Smooth muscle cell (in vitro differentiated cells): ENCODE measurements at regions not wholly inside any gene's neighbourhood (a gene's known extent, or its start where the extent isn't known, plus 50 kb on each side); places are given as distances from the start of the nearest gene placed in this dataset.

Experiments used
- DNase-seq: peaks from one replicate; lab custom pipeline; 2025; ENCODE audit not compliant: unreplicated experiment; lab: John Stamatoyannopoulos, UW
- H2AFZ ChIP-seq: fragments of 200-600 bp; sonication (generic); 2 replicates; pipeline ENCODE4 v1.6.0; 2016; ENCODE audit warnings: antibody characterized with exemption, low read depth, mild to moderate bottlenecking
- H3F3A ChIP-seq: fragments of 200-600 bp; sonication (generic); 2 replicates; pipeline ENCODE4 v1.6.0; 2017; ENCODE audit warnings: antibody characterized with exemption, low read depth
- H3K27ac ChIP-seq: fragments of 200-600 bp; sonication (generic); 2 replicates; pipeline ENCODE4 v1.5.1; 2016; ENCODE audit warnings: low read depth, mild to moderate bottlenecking
- H3K27me3 ChIP-seq: fragments of 200-600 bp; sonication (generic); 2 replicates; pipeline ENCODE4 v1.6.1; 2016; ENCODE audit warnings: low read depth, mild to moderate bottlenecking
- H3K36me3 ChIP-seq: fragments of 200-600 bp; sonication (generic); 2 replicates; pipeline ENCODE4 v1.5.1; 2016; ENCODE audit warnings: low read depth
- H3K4me1 ChIP-seq: fragments of 200-600 bp; sonication (generic); 2 replicates; pipeline ENCODE4 v1.5.1; 2016; ENCODE audit warnings: low read depth
- H3K4me2 ChIP-seq: fragments of 200-600 bp; sonication (generic); 2 replicates; pipeline ENCODE4 v1.6.0; 2016; ENCODE audit warnings: mild to moderate bottlenecking
- H3K4me3 ChIP-seq: fragments of 200-600 bp; sonication (generic); 2 replicates; pipeline ENCODE4 v1.5.1; 2016; ENCODE audit warnings: mild to moderate bottlenecking
- H3K79me2 ChIP-seq: fragments of 200-600 bp; sonication (generic); 2 replicates; pipeline ENCODE4 v1.6.0; 2016; ENCODE audit warnings: low read depth, mild to moderate bottlenecking
- H3K9ac ChIP-seq: fragments of 200-600 bp; sonication (generic); 2 replicates; pipeline ENCODE4 v1.6.0; 2016; ENCODE audit warnings: low read depth
- H3K9me3 ChIP-seq: fragments of 200-600 bp; sonication (generic); replicated peaks from 2 replicates; pipeline ENCODE4 v1.5.1; 2016; ENCODE audit warnings: low read depth
- H4K20me1 ChIP-seq: fragments of 200-600 bp; sonication (generic); 2 replicates; pipeline ENCODE4 v1.6.0; 2016; ENCODE audit warnings: low read depth
- whole genome bisulfite sequencing: methylation state at CpG from one replicate; pipeline ENCODE4 v1.1.7; 2016; ENCODE audit warnings: low lambda C conversion rate; 5-methylcytosine and 5-hydroxymethylcytosine counted together
- TF ChIP-seq, protein P1 (sequence below): fragments of 200-600 bp; sonication (generic); IDR thresholded peaks from 2 replicates; pipeline ENCODE4 v1.5.1; 2017; ENCODE audit warnings: borderline replicate concordance, mild to moderate bottlenecking, antibody characterized with exemption; ENCODE audit not compliant: insufficient read depth, poor library complexity, severe bottlenecking

DNA sequence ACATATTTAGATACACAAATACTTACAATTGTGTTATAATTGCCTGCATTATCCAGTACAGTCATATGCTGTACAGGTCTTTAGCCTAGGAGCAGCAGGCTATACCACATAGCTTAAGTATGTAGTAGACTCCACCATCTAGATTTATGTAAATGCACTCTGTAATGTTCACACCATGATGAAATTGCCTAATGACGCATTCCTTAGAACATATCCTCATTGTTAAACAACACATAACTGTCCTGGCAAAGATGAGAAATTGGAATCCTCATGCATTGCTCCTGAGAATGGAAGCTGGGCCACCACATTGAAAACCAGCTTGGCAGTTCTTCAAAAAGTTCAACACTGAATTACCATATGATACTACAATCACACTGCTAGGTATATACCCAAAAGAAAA lies 1002.8 kb upstream of the CELF2 start:
- Histone ChIP-seq H3K27me3 (no peaks in the 10 kb centered on the region), H3K4me2 (no peak overlapping the region), H3K27ac (no peak overlapping the region), H3K4me3 (no peak overlapping the region), H2AFZ (no peak overlapping the region), H3K9ac (no peak overlapping the region), H3F3A (no peaks in the 10 kb centered on the region), H3K9me3 (no peaks in the 10 kb centered on the region), H4K20me1 (no peaks in the 10 kb centered on the region), H3K36me3 (no peaks in the 10 kb centered on the region), H3K79me2 (no peaks in the 10 kb centered on the region), H3K4me1 (no peaks in the 10 kb centered on the region)
- TF ChIP-seq, protein P1, sequence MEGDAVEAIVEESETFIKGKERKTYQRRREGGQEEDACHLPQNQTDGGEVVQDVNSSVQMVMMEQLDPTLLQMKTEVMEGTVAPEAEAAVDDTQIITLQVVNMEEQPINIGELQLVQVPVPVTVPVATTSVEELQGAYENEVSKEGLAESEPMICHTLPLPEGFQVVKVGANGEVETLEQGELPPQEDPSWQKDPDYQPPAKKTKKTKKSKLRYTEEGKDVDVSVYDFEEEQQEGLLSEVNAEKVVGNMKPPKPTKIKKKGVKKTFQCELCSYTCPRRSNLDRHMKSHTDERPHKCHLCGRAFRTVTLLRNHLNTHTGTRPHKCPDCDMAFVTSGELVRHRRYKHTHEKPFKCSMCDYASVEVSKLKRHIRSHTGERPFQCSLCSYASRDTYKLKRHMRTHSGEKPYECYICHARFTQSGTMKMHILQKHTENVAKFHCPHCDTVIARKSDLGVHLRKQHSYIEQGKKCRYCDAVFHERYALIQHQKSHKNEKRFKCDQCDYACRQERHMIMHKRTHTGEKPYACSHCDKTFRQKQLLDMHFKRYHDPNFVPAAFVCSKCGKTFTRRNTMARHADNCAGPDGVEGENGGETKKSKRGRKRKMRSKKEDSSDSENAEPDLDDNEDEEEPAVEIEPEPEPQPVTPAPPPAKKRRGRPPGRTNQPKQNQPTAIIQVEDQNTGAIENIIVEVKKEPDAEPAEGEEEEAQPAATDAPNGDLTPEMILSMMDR, result no peak
- no peak for DNase-seq
- 87% methylated on average over 1 of the region's 1 CpG for WGBS

DNA sequence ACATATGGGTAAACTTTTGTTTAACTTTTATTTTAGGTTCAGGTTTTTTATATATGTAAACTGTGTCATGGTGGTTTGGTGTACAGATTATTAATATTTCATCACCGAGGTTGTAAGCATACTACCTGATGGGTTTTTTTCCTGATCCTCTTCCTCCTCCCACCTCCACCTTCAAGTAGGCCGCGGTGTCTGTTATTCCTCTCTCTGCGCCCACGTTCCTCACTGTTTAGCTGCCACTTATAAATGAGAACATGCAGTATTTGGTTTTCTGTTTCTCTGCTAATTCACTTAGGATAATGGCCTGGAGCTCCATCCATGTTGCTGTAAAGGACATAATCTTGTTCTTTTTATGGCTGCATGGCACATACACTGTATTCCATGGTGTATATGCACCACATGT lies 1000.0 kb upstream of the CELF2 start:
- H3K27ac ChIP-seq, result no peak overlapping the region

DNA sequence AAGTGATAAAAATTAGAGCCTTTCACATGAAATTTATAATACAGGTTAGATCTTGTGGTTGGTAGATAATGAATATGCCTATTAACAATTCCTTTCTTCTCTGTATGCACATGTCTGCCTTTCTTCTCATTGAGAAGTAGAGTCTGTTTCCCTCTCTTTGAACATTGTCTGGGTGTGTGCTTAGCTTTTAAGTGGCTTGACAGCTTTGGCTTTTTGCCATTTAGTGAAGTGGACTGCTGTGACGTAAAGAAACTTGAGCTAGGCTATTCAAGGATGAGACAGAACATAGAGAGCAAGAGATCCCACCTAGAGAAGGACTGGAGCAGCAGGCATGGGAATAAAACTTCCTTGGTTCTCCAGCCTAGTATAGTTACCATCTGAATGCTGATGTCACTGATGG lies 996.7 kb upstream of the CELF2 start:
- H3K9me3 ChIP-seq, result no peaks in the 10 kb centered on the region
- no peak overlapping the region for H3K27ac ChIP-seq
- H3K4me2 ChIP-seq, result no peak overlapping the region
- no peak overlapping the region for H2AFZ ChIP-seq
- no peak overlapping the region for H3K4me3 ChIP-seq
- DNase-seq, result no peak
- no peaks in the 10 kb centered on the region for H3K27me3 ChIP-seq
- no peaks in the 10 kb centered on the region for H4K20me1 ChIP-seq
- no peak overlapping the region for H3K9ac ChIP-seq
- TF ChIP-seq, protein P1, result no peak
- no peaks in the 10 kb centered on the region for H3K79me2 ChIP-seq
- WGBS, result 80% methylated on average over 1 of the region's 1 CpG
- H3F3A ChIP-seq, result no peaks in the 10 kb centered on the region
- H3K4me1 ChIP-seq, result no peaks in the 10 kb centered on the region
- no peaks in the 10 kb centered on the region for H3K36me3 ChIP-seq

More for the DNA sequence above, 1000.0 kb upstream of the CELF2 start:
- WGBS, result 89% methylated on average over 5 of the region's 5 CpGs
- no peaks in the 10 kb centered on the region for H3K79me2 ChIP-seq
- no peaks in the 10 kb centered on the region for H3K4me1 ChIP-seq
- H3F3A ChIP-seq, result no peaks in the 10 kb centered on the region
- H3K27me3 ChIP-seq, result no peaks in the 10 kb centered on the region
- H3K9me3 ChIP-seq, result no peaks in the 10 kb centered on the region
- no peak overlapping the region for H2AFZ ChIP-seq
- no peak for DNase-seq
- H3K4me3 ChIP-seq, result no peak overlapping the region
- no peaks in the 10 kb centered on the region for H3K36me3 ChIP-seq
- no peak overlapping the region for H3K9ac ChIP-seq
- TF ChIP-seq, protein P1, result no peak
- no peaks in the 10 kb centered on the region for H4K20me1 ChIP-seq
- H3K4me2 ChIP-seq, result no peak overlapping the region

DNA sequence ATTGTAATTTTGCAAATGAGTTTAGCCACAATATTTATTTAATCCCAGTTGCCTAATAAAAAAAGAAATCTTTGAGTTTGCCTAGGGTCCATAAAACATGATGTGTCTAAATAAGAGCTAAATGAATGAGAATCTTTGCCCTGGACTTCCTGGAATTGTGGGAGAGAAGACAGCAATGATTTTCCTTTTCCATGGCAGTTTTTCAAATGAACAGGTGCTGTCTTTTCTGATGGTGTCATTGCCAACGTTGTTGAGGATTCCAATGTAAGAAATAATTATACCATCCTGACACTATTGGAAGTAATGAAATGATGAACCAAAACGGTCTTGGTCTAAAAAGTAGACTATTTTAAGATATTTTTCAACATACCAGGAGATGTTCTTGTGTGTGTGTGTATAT lies 984.7 kb upstream of the CELF2 start:
- WGBS, result 81% methylated on average over 2 of the region's 2 CpGs
- no peak overlapping the region for H3K4me3 ChIP-seq

More for the DNA sequence above, 984.7 kb upstream of the CELF2 start:
- H4K20me1 ChIP-seq, result no peaks in the 10 kb centered on the region
- no peak for DNase-seq
- no peak overlapping the region for H3K9ac ChIP-seq
- no peaks in the 10 kb centered on the region for H3K79me2 ChIP-seq
- no peak overlapping the region for H3K4me2 ChIP-seq
- TF ChIP-seq, protein P1, result no peak
- no peak overlapping the region for H2AFZ ChIP-seq
- no peaks in the 10 kb centered on the region for H3K27me3 ChIP-seq
- no peaks in the 10 kb centered on the region for H3K4me1 ChIP-seq
- no peaks in the 10 kb centered on the region for H3F3A ChIP-seq
- H3K27ac ChIP-seq, result no peak overlapping the region
- no peaks in the 10 kb centered on the region for H3K9me3 ChIP-seq
- no peaks in the 10 kb centered on the region for H3K36me3 ChIP-seq
